A549 (cell line): ENCODE measurements at regions not wholly inside any gene's neighbourhood (a gene's known extent, or its start where the extent isn't known, plus 50 kb on each side); places are given as distances from the start of the nearest gene placed in this dataset.

Experiments used
- ATAC-seq, 2 experiments: fragments of 200-7000 bp in 1 of 2; fragments of >200 bp in 1 of 2; cut with Nextera tagmentation in 1 of 2; cut with Tn5 transposase in 1 of 2; 3 replicates each; pipeline versions ENCODE4 v1.8.0 to v1.9.1; 2018 to 2020; ENCODE audit warnings: mild to moderate bottlenecking in 1 of 2, moderate library complexity in 1 of 2
- CTCF ChIA-PET: fragments of 300-600 bp; sonication (Branson Sonifier 250); formaldehyde crosslinking; extraction: SDS; loops from one replicate; lab custom pipeline; 2021; ENCODE audit warnings: antibody characterized with exemption, inconsistent platforms; lab: Yijun Ruan, JAX
- POLR2A ChIA-PET: fragments of 350-600 bp; formaldehyde crosslinking; extraction: SDS; loops from one replicate; lab custom pipeline; 2021; ENCODE audit warnings: antibody characterized with exemption, inconsistent platforms; lab: Yijun Ruan, JAX
- DNase-seq, 2 experiments: peaks; one replicate each; pipeline versions ENCODE4 v3.0.0 to v3.0.0-alpha.2; 2011 to 2016; ENCODE audit warnings: low read depth in 1 of 2, low spot score in 1 of 2
- FAIRE-seq: peaks from 2 replicates; lab custom pipeline; 2011; peaks lifted over from hg19 to GRCh38; lab: Jason Lieb, UNC
- H3K27ac ChIP-seq, 2 experiments: fragments of >200 bp; sonication (Bioruptor Twin); formaldehyde crosslinking; 3 replicates each; pipeline ENCODE4 v1.5.1; 2016 to 2017
- H3K4me1 ChIP-seq: fragments of >200 bp; sonication (Bioruptor Twin); formaldehyde crosslinking; 3 replicates; pipeline ENCODE4 v1.6.1; 2016
- H3K4me2 ChIP-seq: fragments of >200 bp; sonication (Bioruptor Twin); formaldehyde crosslinking; 3 replicates; pipeline ENCODE4 v1.6.1; 2016
- H3K4me3 ChIP-seq: fragments of >200 bp; sonication (Bioruptor Twin); formaldehyde crosslinking; 3 replicates; pipeline ENCODE4 v1.5.1; 2016
- H3K9me3 ChIP-seq: fragments of >200 bp; sonication (Bioruptor Twin); formaldehyde crosslinking; 3 replicates; pipeline ENCODE4 v1.6.1; 2016
- CHD2 ChIP-seq: fragments of 150-350 bp; IDR thresholded peaks from 2 replicates; pipeline ENCODE4 v1.6.1; 2014; ENCODE audit warnings: low read length; ENCODE audit not compliant: partially characterized antibody
- CTCF ChIP-seq: fragments of >200 bp; sonication (Bioruptor Twin); formaldehyde crosslinking; IDR thresholded peaks from 3 replicates; pipeline ENCODE4 v1.5.1; 2016
- EHMT2 ChIP-seq: fragments of 200-600 bp; sonication (generic); IDR thresholded peaks from 2 replicates; pipeline ENCODE4 v1.6.1; 2016; ENCODE audit warnings: antibody characterized with exemption, low read depth, mild to moderate bottlenecking, moderate library complexity
- ELK1 ChIP-seq: fragments of 150-350 bp; IDR thresholded peaks from 2 replicates; pipeline ENCODE4 v1.6.1; 2014; ENCODE audit warnings: low read depth, mild to moderate bottlenecking, low read length
- EP300 ChIP-seq, 2 experiments: fragments of >200 bp; sonication (Bioruptor Twin); formaldehyde crosslinking; IDR thresholded peaks; 2 replicates in 1 of 2; 3 replicates in 1 of 2; pipeline ENCODE4 v1.6.1; 2016 to 2017
- HEYL ChIP-seq: fragments of 250-450 bp; sonication (Bioruptor Pico); IDR thresholded peaks from 2 replicates; pipeline ENCODE4 v1.8.0; 2021; ENCODE audit warnings: mild to moderate bottlenecking, moderate library complexity
- HMGXB4 ChIP-seq: fragments of 250-450 bp; sonication (Bioruptor Pico); IDR thresholded peaks from 2 replicates; pipeline ENCODE4 v1.5.0; 2021; ENCODE audit warnings: mild to moderate bottlenecking, moderate library complexity, borderline replicate concordance
- KDM5A ChIP-seq: fragments of 200-600 bp; sonication (generic); IDR thresholded peaks from 2 replicates; pipeline ENCODE4 v1.6.1; 2016; ENCODE audit warnings: antibody characterized with exemption, mild to moderate bottlenecking
- MAFK ChIP-seq: fragments of 450-650 bp; IDR thresholded peaks from 2 replicates; pipeline ENCODE4 v1.6.1; 2014; ENCODE audit not compliant: partially characterized antibody
- NFE2L2 ChIP-seq: fragments of 150-350 bp; conservative IDR thresholded peaks from 2 replicates; pipeline ENCODE4 v1.6.1; 2014; ENCODE audit warnings: low read length
- NPAS2 ChIP-seq: fragments of 250-450 bp; sonication (Bioruptor Pico); IDR thresholded peaks from 2 replicates; pipeline ENCODE4 v1.8.0; 2022; ENCODE audit warnings: mild to moderate bottlenecking, moderate library complexity, borderline replicate concordance
- POLR2AphosphoS2 ChIP-seq: conservative IDR thresholded peaks from 2 replicates; pipeline ENCODE4 v1.6.1; 2012; ENCODE audit warnings: low read length, improper control_type of control experiment, inconsistent platforms
- REST ChIP-seq: fragments of 200-600 bp; sonication (generic); IDR thresholded peaks from 2 replicates; pipeline ENCODE4 v1.6.1; 2016; ENCODE audit warnings: antibody characterized with exemption, mild to moderate bottlenecking, moderate library complexity
- RFX5 ChIP-seq: fragments of 450-650 bp; IDR thresholded peaks from 2 replicates; pipeline ENCODE4 v1.7.1; 2014; ENCODE audit warnings: antibody characterized with exemption, mild to moderate bottlenecking, moderate library complexity
- WGBS: methylation state at CpG from one replicate; pipeline ENCODE4 v1.1.6; 2017; ENCODE audit errors: missing lambda C conversion rate; 5-methylcytosine and 5-hydroxymethylcytosine counted together

GRCh38 chr15:47877836-47878235, 160.5 kb downstream of the SEMA6D start:
- H3K9me3 ChIP-seq, result no peaks in the 10 kb centered on the region
- POLR2A ChIA-PET, result no interaction called here
- DNase-seq (no peak), ATAC-seq (no peak), FAIRE-seq (no peak)
- 18% methylated on average over 5 of the region's 5 CpGs for WGBS
- no peak overlapping the region for H3K4me3 ChIP-seq
- TF ChIP-seq NFE2L2 (no peak), HMGXB4 (CRISPR knock-in tag) (no peak)
- no peaks in the 10 kb centered on the region for H3K4me1 ChIP-seq
- CTCF ChIA-PET, result no interaction called here
- H3K4me2 ChIP-seq, result no peak overlapping the region
- H3K27ac ChIP-seq, result no peak overlapping the region

- no peak overlapping the region for H3K4me2 ChIP-seq
- no peaks in the 10 kb centered on the region for H3K9me3 ChIP-seq
- TF ChIP-seq EP300 (IDR thresholded peaks at IDR 0.05) (no peak), HMGXB4 (CRISPR knock-in tag) (no peak), POLR2AphosphoS2 (no peak), RFX5 (no peak), CHD2 (no peak), ELK1 (no peak), KDM5A (no peak), REST (no peak), NPAS2 (CRISPR knock-in tag) (no peak), CTCF (no peak), EHMT2 (no peak), HEYL (CRISPR knock-in tag) (no peak), MAFK (no peak)
- H3K27ac ChIP-seq, result no peak overlapping the region
- CTCF ChIA-PET, result no interaction called here
- ATAC-seq (no peak), DNase-seq (no peak), FAIRE-seq (no peak)
- H3K4me1 ChIP-seq, result no peaks in the 10 kb centered on the region
- no peak overlapping the region for H3K4me3 ChIP-seq
- POLR2A ChIA-PET, result no interaction called here
- 0% methylated on average over 4 of the region's 4 CpGs for WGBS
Measured at GRCh38 chr15:47885920-47886319, 168.6 kb downstream of the SEMA6D start.
